ENCODE measurements at regions not wholly inside any gene's neighbourhood (a gene's known extent, or its start where the extent isn't known, plus 50 kb on each side); places are given as distances from the start of the nearest gene placed in this dataset.
"Not testable (repeated sequence)": the region's sequence is repeated elsewhere in the genome, so short reads cannot be mapped to it uniquely, and the experiment has no call there.

DNA sequence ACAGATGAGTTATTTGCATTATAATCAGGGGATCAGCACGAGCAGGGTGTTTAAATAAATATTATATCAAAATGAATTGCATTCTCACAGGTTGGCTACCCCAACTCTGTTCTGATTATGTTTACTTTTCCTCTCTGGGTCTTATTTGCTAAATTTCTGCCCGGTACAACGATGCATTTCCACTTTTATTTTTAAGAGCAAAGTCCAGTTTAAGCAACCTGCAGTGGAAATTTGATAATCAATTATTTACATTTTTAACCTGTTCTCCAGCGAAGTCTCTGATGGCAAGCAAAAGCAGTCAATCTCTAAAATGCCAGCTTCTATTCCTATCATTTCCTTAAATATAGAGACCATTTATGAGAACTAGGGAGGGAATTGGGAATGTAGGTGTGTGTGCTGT is 966.6 kb upstream of the SOX11 start:
- Mint-ChIP-seq H3K27ac (no peak overlapping the region), H3K4me1 (ENCODE audit: low read depth) (no peaks in the 10 kb centered on the region), H3K9me3 (peaks cover 13% of the 10 kb centered on the region), H3K27me3 (no peaks in the 10 kb centered on the region), H3K4me3 (no peak overlapping the region), H3K36me3 (ENCODE audit: low read depth) (no peaks in the 10 kb centered on the region)

- H3K4me3 Mint-ChIP-seq = no peak overlapping the region
- no peak overlapping the region for H3K27ac Mint-ChIP-seq
- H3K4me1 Mint-ChIP-seq (ENCODE audit: low read depth) = no peaks in the 10 kb centered on the region
- H3K9me3 Mint-ChIP-seq = peaks cover 9% of the 10 kb centered on the region
- no peaks in the 10 kb centered on the region for H3K36me3 Mint-ChIP-seq (ENCODE audit: low read depth)
- no peaks in the 10 kb centered on the region for H3K27me3 Mint-ChIP-seq
Observed at GRCh38 chr2:4732560-4732959, 959.6 kb upstream of the SOX11 start.

DNA sequence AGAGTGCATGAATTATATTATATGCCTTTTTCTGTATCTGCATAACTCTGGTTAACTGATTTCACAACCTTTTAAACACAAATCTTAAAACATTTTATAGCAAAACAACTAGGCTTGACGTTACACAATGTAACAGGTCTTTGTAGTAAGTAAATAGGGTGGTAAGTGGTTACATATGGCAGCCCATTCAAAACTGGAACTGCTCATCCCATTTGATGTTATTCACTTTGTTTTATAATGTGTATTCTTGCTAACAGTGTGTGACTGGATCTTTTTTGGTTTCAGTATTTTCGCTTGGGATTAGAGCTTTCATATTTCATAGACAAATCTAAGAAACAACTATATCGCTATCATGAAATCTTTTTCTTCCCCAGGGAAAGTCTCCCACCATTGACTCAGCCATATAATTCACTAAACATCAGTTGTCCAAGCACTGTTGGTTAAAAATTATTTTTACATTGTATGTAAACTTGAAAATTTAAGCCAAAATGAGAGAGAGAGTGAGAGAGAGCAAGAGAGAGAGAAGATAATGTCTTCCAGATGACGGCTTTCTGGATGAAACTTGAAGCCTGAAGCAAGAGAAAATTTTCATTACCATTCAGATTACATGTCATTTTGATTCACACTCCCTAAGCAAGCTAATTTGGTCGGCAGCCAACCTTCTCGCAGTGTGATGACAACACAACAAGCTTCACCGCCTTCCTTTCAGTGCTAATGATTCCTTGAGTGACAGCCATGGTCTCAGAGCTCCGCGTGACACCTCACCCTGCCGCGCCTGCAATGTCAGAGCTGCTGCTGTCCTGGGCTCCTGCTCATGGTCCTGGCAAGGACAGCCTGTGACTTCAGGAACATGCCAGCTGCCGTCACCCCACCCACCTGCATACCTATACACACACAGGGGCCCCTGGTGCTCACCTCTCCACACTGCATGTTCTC is 946.9 kb upstream of the SOX11 start:
- H3K4me3 Mint-ChIP-seq = no peak overlapping the region
- H3K36me3 Mint-ChIP-seq (ENCODE audit: low read depth) = no peaks in the 10 kb centered on the region
- no peaks in the 10 kb centered on the region for H3K4me1 Mint-ChIP-seq (ENCODE audit: low read depth)
- H3K27me3 Mint-ChIP-seq = no peaks in the 10 kb centered on the region
- H3K9me3 Mint-ChIP-seq = peaks cover 16% of the 10 kb centered on the region
- H3K27ac Mint-ChIP-seq = no peak overlapping the region

GRCh38 chr2:4753721-4754120 is 938.5 kb upstream of the SOX11 start:
- Mint-ChIP-seq H3K27me3 (no peaks in the 10 kb centered on the region), H3K27ac (no peak overlapping the region), H3K9me3 (peaks cover 11% of the 10 kb centered on the region), H3K4me3 (no peak overlapping the region), H3K4me1 (ENCODE audit: low read depth) (no peaks in the 10 kb centered on the region), H3K36me3 (ENCODE audit: low read depth) (no peaks in the 10 kb centered on the region)

GRCh38 chr2:4762951-4763376 is 929.2 kb upstream of the SOX11 start:
- no peaks in the 10 kb centered on the region for H3K27me3 Mint-ChIP-seq
- peaks cover 13% of the 10 kb centered on the region for H3K9me3 Mint-ChIP-seq
- no peak overlapping the region for H3K4me3 Mint-ChIP-seq
- no peak overlapping the region for H3K27ac Mint-ChIP-seq
- no peaks in the 10 kb centered on the region for H3K36me3 Mint-ChIP-seq (ENCODE audit: low read depth)
- no peaks in the 10 kb centered on the region for H3K4me1 Mint-ChIP-seq (ENCODE audit: low read depth)

DNA sequence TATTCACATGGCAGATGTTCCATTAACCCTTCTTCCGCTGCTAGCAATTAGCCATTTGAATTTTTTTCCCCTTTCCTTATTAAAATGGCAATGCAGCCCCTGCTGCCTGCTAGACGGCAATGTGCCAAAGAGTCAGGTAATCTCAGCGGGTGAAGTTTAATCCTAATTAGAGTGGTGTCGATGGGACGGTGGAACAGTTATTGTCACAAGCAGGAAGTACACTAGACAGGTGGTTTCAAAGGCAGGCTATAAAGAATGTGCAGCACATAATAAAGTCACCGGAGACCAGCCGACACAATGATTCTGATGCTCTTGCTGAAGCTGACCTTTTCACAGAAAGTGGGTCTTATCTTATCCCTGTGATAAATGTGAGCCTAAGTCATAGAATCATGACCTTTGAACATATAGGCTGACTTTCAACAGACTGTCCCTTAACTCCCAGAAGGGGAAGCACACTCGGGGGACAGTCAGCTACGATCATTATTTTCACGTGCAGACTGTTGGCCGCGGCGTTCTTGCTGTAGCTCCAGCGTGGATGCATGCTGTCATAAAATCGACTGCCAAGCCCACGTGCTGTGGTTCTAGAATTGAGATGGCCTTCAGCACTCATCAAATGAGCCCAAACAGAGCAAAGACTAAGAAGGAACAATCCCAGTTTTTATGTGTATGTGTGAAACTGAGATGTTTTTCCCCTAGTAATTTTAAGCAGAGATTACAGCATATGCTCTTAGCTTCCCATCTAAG is 926.2 kb upstream of the SOX11 start:
- H3K4me1 Mint-ChIP-seq (ENCODE audit: low read depth) = no peaks in the 10 kb centered on the region
- H3K4me3 Mint-ChIP-seq = no peak overlapping the region
- no peaks in the 10 kb centered on the region for H3K36me3 Mint-ChIP-seq (ENCODE audit: low read depth)
- peaks cover 4% of the 10 kb centered on the region for H3K9me3 Mint-ChIP-seq
- no peaks in the 10 kb centered on the region for H3K27me3 Mint-ChIP-seq
- H3K27ac Mint-ChIP-seq = no peak overlapping the region

DNA sequence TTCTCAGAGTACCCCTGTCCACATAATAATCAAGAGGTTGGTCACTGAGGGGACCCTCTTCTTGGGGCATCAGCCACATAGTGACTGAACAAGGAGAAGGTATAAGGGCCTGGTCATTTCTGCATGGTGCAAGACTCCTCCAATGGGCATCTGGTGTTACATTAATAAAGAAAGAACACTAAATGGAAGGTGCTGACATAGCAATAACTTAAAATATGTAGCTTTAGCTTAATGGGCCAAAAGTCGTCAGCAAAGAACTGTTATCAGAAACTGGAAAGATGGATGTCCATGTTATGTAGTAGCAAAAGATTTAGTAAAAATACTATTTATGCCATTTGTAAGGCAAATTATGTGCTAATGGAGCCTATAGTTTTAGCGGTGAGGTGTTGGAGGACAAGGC is 916.5 kb upstream of the SOX11 start:
- Mint-ChIP-seq H3K4me1 (ENCODE audit: low read depth) (no peaks in the 10 kb centered on the region), H3K4me3 (no peak overlapping the region), H3K36me3 (ENCODE audit: low read depth) (no peaks in the 10 kb centered on the region), H3K27me3 (no peaks in the 10 kb centered on the region), H3K27ac (no peak overlapping the region), H3K9me3 (peaks cover 12% of the 10 kb centered on the region)

DNA sequence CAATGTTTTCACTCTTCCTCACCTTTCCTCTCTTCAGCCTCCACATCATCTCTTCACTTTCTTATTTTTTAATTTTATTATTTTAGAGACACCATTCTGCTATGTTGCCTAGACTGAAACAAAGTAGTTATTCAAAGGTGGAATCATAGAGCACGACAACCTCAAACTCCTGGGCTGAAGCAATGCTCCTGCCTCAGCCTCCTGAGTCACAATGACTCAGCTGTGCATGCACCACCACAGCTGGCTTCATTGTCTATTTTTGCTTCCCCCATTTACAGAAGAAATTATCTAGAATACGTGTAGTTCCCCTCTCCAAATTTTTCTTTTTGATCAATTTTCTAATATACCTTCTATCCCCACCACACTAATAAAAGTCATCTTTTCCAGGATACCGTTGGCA is 911.5 kb upstream of the SOX11 start:
- H3K36me3 Mint-ChIP-seq (ENCODE audit: low read depth) = no peaks in the 10 kb centered on the region

DNA sequence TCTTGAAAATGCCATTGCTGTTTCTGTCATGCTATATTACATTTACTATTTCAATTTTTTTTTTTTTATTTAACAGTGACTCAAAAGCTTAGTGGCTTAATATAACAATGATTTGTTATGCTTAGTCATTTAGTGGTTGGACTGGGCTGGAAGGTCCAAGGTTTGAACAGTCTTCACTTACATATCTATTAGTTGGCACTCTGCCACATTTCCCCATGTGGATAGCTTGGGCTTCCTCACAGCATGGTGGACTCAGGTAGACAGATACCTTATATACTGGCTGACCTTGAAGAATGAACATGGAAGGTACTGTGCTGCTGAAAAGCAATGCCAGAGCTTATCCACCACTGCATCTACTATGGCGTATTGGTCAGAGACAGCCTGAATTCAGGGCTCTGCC is 909.5 kb upstream of the SOX11 start:
- Mint-ChIP-seq H3K9me3 (peaks cover 26% of the 10 kb centered on the region), H3K4me1 (ENCODE audit: low read depth) (no peaks in the 10 kb centered on the region), H3K27me3 (no peaks in the 10 kb centered on the region), H3K27ac (no peak overlapping the region), H3K36me3 (ENCODE audit: low read depth) (no peaks in the 10 kb centered on the region), H3K4me3 (no peak overlapping the region)

More for the DNA sequence above, 911.5 kb upstream of the SOX11 start:
- no peaks in the 10 kb centered on the region for H3K4me1 Mint-ChIP-seq (ENCODE audit: low read depth)
- no peak overlapping the region for H3K27ac Mint-ChIP-seq
- H3K9me3 Mint-ChIP-seq = peaks cover 26% of the 10 kb centered on the region
- no peaks in the 10 kb centered on the region for H3K27me3 Mint-ChIP-seq
- no peak overlapping the region for H3K4me3 Mint-ChIP-seq

DNA sequence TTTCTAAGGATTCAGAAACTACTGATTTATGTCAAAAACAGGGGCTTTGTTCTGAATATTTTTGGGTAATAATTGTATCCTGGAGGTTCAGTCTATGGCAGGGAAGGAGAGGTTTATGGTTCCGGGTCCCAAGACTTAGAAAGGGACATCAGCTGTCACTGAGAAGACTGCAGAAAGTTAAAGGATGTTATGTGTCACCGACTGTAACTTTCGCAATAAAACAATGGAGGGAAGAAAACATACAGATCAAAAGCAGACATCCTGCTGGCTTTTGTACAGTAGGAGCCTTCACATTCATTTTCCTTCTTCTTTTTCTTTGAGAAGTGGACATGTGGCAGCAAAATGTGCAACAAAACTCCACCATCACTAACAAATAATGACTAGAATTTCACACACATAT is 900.7 kb upstream of the SOX11 start:
- H3K4me1 Mint-ChIP-seq (ENCODE audit: low read depth) = no peaks in the 10 kb centered on the region
- no peaks in the 10 kb centered on the region for H3K36me3 Mint-ChIP-seq (ENCODE audit: low read depth)
- peaks cover 26% of the 10 kb centered on the region for H3K9me3 Mint-ChIP-seq
- H3K27me3 Mint-ChIP-seq = no peaks in the 10 kb centered on the region
- no peak overlapping the region for H3K27ac Mint-ChIP-seq
- H3K4me3 Mint-ChIP-seq = no peak overlapping the region

DNA sequence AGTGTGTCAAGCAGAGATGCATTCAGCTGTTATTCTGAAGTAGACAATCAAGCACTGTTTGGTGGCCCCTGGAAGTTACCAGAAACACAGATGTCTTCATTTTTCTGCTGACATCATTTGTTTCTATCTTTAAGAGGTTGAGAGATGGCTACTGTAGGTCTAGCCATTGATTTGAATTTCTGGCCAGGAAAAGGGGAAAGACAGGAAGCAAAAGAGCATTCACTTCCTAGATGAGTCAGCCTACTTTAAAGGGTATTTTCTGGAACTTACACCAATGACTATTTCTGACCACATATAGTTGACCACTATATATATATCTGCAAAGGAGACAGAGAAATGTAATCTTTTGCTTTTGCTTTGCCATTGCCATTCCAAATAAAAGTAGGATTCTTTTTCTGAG is 900.1 kb upstream of the SOX11 start:
- Mint-ChIP-seq H3K27ac (no peak overlapping the region), H3K36me3 (ENCODE audit: low read depth) (no peaks in the 10 kb centered on the region), H3K27me3 (no peaks in the 10 kb centered on the region), H3K9me3 (peaks cover 26% of the 10 kb centered on the region), H3K4me3 (no peak overlapping the region), H3K4me1 (ENCODE audit: low read depth) (no peaks in the 10 kb centered on the region)

DNA sequence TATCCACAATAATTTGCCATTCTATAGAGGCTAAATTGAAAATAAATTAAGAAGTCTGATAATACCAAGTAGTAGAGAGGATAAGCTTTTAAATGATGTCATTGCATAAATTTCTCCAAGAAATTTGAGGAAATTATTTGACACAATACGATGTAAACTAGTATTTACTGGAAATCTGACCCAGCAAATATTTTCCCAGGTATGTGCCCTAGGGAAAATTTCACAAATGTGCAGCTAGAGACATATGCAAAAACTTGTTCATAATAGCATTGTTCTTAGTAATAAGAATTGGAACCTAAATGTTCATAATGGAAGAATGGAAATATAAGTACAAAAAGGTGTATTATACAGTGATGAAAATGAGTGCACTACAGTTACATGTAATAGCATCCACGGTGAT is 888.8 kb upstream of the SOX11 start:
- Mint-ChIP-seq H3K27me3 (no peaks in the 10 kb centered on the region), H3K4me3 (no peak overlapping the region)

GRCh38 chr2:4814137-4814536 is 878.0 kb upstream of the SOX11 start:
- peaks cover 22% of the 10 kb centered on the region for H3K9me3 Mint-ChIP-seq
- H3K27ac Mint-ChIP-seq; H3K4me3 Mint-ChIP-seq; H3K27me3 Mint-ChIP-seq; H3K36me3 Mint-ChIP-seq (ENCODE audit: low read depth); H3K4me1 Mint-ChIP-seq (ENCODE audit: low read depth): not testable (repeated sequence)

More for the DNA sequence above, 888.8 kb upstream of the SOX11 start:
- peaks cover 9% of the 10 kb centered on the region for H3K9me3 Mint-ChIP-seq
- H3K4me1 Mint-ChIP-seq (ENCODE audit: low read depth) = no peaks in the 10 kb centered on the region
- H3K36me3 Mint-ChIP-seq (ENCODE audit: low read depth) = no peaks in the 10 kb centered on the region
- no peak overlapping the region for H3K27ac Mint-ChIP-seq

- Mint-ChIP-seq H3K4me3 (no peak overlapping the region), H3K9me3 (peaks cover 4% of the 10 kb centered on the region), H3K27ac (no peak overlapping the region), H3K27me3 (no peaks in the 10 kb centered on the region), H3K36me3 (ENCODE audit: low read depth) (no peaks in the 10 kb centered on the region), H3K4me1 (ENCODE audit: low read depth) (no peaks in the 10 kb centered on the region)
Observed at GRCh38 chr2:4827836-4828235, 864.3 kb upstream of the SOX11 start.

- Mint-ChIP-seq H3K4me3 (no peak overlapping the region), H3K36me3 (ENCODE audit: low read depth) (no peaks in the 10 kb centered on the region), H3K27ac (no peak overlapping the region), H3K9me3 (peaks cover 4% of the 10 kb centered on the region), H3K4me1 (ENCODE audit: low read depth) (no peaks in the 10 kb centered on the region), H3K27me3 (no peaks in the 10 kb centered on the region)
Observed at GRCh38 chr2:4828682-4829374, 863.4 kb upstream of the SOX11 start.

Measured in stimulated activated naive CD8-positive, alpha-beta T cell treated with anti-CD3 and anti-CD28 coated beads, Interleukin-15, Interleukin-2, amounts not matched to agents 100 ng/mL and 50 ng/mL, for 24 hours (primary cell).